ENCODE measurements at regions not wholly inside any gene's neighbourhood (a gene's known extent, or its start where the extent isn't known, plus 50 kb on each side); places are given as distances from the start of the nearest gene placed in this dataset.

GRCh38 chr1:219669042-219669441 lies 56.1 kb upstream of the ZC3H11B start (continued):
- no peak for TF ChIP-seq REPIN1 (tag by site-specific recombination; IDR thresholded peaks at IDR 0.05; ENCODE audit: low read depth)

GRCh38 chr1:219668446-219668845 lies 55.5 kb upstream of the ZC3H11B start:
- CTCF ChIA-PET: interaction anchor here (0.7 kb wide), 1 partner anchor 630 kb away, joined by 5 read pairs; no protein-coding TSS in a partner anchor
- H3K4me3 ChIP-seq (ENCODE audit: low read depth, low read length): no peak overlapping the region
- POLR2A ChIA-PET: no interaction called here
- no peaks in the 10 kb centered on the region for H3K9me3 ChIP-seq (ENCODE audit: control insufficient read depth, insufficient read depth, low read depth, low read length)
- no peak for TF ChIP-seq ZBTB21 (tag by site-specific recombination; IDR thresholded peaks at IDR 0.05)
- TF ChIP-seq BCL6B (tag by site-specific recombination; IDR thresholded peaks at IDR 0.05): no peak
- no peak for TF ChIP-seq KLF10 (tag by site-specific recombination; IDR thresholded peaks at IDR 0.05)
- no peak for TF ChIP-seq AEBP2 (tag by site-specific recombination; IDR thresholded peaks at IDR 0.05; ENCODE audit: borderline replicate concordance)
- TF ChIP-seq ZNF596 (tag by site-specific recombination; IDR thresholded peaks at IDR 0.05): no peak
- no peak for TF ChIP-seq ZBTB1 (tag by site-specific recombination; IDR thresholded peaks at IDR 0.05)
- no peak for TF ChIP-seq ZNF692 (tag by site-specific recombination; IDR thresholded peaks at IDR 0.05)
- no peak for TF ChIP-seq SP2 (tag by site-specific recombination; IDR thresholded peaks at IDR 0.05)
- TF ChIP-seq ZNF571 (tag by site-specific recombination; IDR thresholded peaks at IDR 0.05): no peak
- no peak for TF ChIP-seq TSHZ1 (tag by site-specific recombination; IDR thresholded peaks at IDR 0.05; ENCODE audit: borderline replicate concordance)
- TF ChIP-seq ZNF785 (tag by site-specific recombination; IDR thresholded peaks at IDR 0.05): no peak
- no peak for TF ChIP-seq ZSCAN30 (tag by site-specific recombination; IDR thresholded peaks at IDR 0.05)
- TF ChIP-seq HOXA7 (CRISPR knock-in tag; IDR thresholded peaks at IDR 0.05; ENCODE audit: borderline replicate concordance): no peak
- TF ChIP-seq SETDB1 (IDR thresholded peaks at IDR 0.05; ENCODE audit: insufficient read length, low read length): no peak
- no peak for TF ChIP-seq YY2 (tag by site-specific recombination; IDR thresholded peaks at IDR 0.05)
- no peak for TF ChIP-seq ZBTB8A (tag by site-specific recombination; IDR thresholded peaks at IDR 0.05)
- no peak for TF ChIP-seq ZNF561 (tag by site-specific recombination; IDR thresholded peaks at IDR 0.05; ENCODE audit: borderline replicate concordance)
- no peaks in the 10 kb centered on the region for H3K4me1 ChIP-seq (ENCODE audit: control insufficient read depth, insufficient read depth, low read length)
- no peak overlapping the region for H3K27ac ChIP-seq (ENCODE audit: extremely low read depth, low read depth, low read length)
- no peaks in the 10 kb centered on the region for H3K36me3 ChIP-seq (ENCODE audit: control insufficient read depth in 2 of 2, insufficient read depth in 1 of 2, low read length in 2 of 2)
